ENCODE measurements at regions not wholly inside any gene's neighbourhood (a gene's known extent, or its start where the extent isn't known, plus 50 kb on each side); places are given as distances from the start of the nearest gene placed in this dataset.
"Not testable (repeated sequence)": the region's sequence is repeated elsewhere in the genome, so short reads cannot be mapped to it uniquely, and the experiment has no call there.

DNA sequence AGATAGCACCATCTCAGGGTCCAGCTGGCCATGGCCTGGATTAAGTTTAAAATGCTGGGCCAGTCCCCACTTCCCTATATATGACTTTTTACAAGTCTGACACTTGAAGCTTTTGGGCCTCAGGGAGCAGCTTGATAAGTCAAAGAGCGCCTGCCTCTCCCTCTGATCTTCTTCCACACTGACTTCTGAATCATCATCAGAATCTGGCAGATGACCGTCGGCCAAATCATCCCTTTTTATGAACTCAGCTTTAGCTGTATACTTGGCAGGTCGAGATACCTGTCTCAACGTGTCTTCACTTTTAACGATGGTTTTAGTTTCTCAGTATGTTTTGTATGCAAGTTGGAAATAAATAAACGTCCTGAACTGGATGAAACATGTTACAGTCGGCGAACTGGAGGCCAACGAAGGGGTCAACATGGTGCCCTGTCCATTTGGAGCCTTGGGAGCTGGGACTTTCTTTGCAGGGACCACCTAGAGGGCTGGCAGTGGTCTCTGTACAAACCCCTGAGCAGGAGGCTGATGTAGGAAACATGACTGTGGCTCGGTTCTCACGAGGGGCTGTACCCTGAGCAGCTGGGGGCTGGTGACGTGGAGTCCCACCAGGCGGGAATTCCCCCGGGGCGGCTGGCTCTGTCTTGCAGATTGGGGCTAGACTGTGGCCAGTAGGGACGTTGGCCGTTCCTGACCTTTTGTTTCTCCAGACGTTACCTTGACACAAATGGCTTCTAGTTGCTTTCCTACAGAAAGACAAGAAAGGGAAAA lies 153.8 kb upstream of the PRKX start:
- H3K27ac Mint-ChIP-seq; H3K9ac ChIP-seq (ENCODE audit: extremely low read depth, low read length, poor library complexity, severe bottlenecking); H3K4me1 Mint-ChIP-seq; H3K9me3 ChIP-seq (ENCODE audit: control insufficient read depth, low read length); DNase-seq; H3K36me3 Mint-ChIP-seq (ENCODE audit: low read depth); H3K4me3 Mint-ChIP-seq; H3K4me3 ChIP-seq (ENCODE audit: low read length); H3K27ac ChIP-seq (ENCODE audit: low read depth, low read length); H3K4me1 ChIP-seq (ENCODE audit: control insufficient read depth, insufficient read depth, low read length); H3K27me3 Mint-ChIP-seq (ENCODE audit: insufficient read depth); H3K36me3 ChIP-seq (ENCODE audit: control insufficient read depth, insufficient read depth, low read length); H3K9me3 Mint-ChIP-seq; H3K27me3 ChIP-seq (ENCODE audit: control insufficient read depth, insufficient read depth, low read length, poor library complexity, severe bottlenecking): not testable (repeated sequence)
- WGBS, 2 experiments (ENCODE audit: insufficient coverage in 1 of 2, insufficient read length in 1 of 2) = no CpG with 5 or more reads among the region's 19 CpGs

GRCh38 chrX:3858332-3858731 lies 144.9 kb upstream of the PRKX start:
- H3K9me3 Mint-ChIP-seq; H3K36me3 ChIP-seq (ENCODE audit: control insufficient read depth, insufficient read depth, low read length); H3K9me3 ChIP-seq (ENCODE audit: control insufficient read depth, low read length); H3K36me3 Mint-ChIP-seq (ENCODE audit: low read depth); H3K27ac ChIP-seq (ENCODE audit: low read depth, low read length); H3K27me3 ChIP-seq (ENCODE audit: control insufficient read depth, insufficient read depth, low read length, poor library complexity, severe bottlenecking); H3K4me1 Mint-ChIP-seq; DNase-seq; H3K4me1 ChIP-seq (ENCODE audit: control insufficient read depth, insufficient read depth, low read length); H3K4me3 Mint-ChIP-seq; H3K4me3 ChIP-seq (ENCODE audit: low read length); H3K27ac Mint-ChIP-seq; H3K27me3 Mint-ChIP-seq (ENCODE audit: insufficient read depth); H3K9ac ChIP-seq (ENCODE audit: extremely low read depth, low read length, poor library complexity, severe bottlenecking): not testable (repeated sequence)
- no CpG with 5 or more reads among the region's 4 CpGs for WGBS, 2 experiments (ENCODE audit: insufficient coverage in 1 of 2, insufficient read length in 1 of 2)

GRCh38 chrX:3843522-3844145 lies 130.2 kb upstream of the PRKX start:
- H3K27me3 ChIP-seq (ENCODE audit: control insufficient read depth, insufficient read depth, low read length, poor library complexity, severe bottlenecking); H3K9me3 Mint-ChIP-seq; DNase-seq; H3K27ac Mint-ChIP-seq; H3K4me1 Mint-ChIP-seq; H3K9ac ChIP-seq (ENCODE audit: extremely low read depth, low read length, poor library complexity, severe bottlenecking); H3K36me3 ChIP-seq (ENCODE audit: control insufficient read depth, insufficient read depth, low read length); H3K4me3 ChIP-seq (ENCODE audit: low read length); H3K4me1 ChIP-seq (ENCODE audit: control insufficient read depth, insufficient read depth, low read length); H3K36me3 Mint-ChIP-seq (ENCODE audit: low read depth); H3K27me3 Mint-ChIP-seq (ENCODE audit: insufficient read depth); H3K27ac ChIP-seq (ENCODE audit: low read depth, low read length); H3K9me3 ChIP-seq (ENCODE audit: control insufficient read depth, low read length): not testable (repeated sequence)
- WGBS, 2 experiments (ENCODE audit: insufficient coverage in 1 of 2, insufficient read length in 1 of 2) = no CpG with 5 or more reads among the region's 85 CpGs
- peak overlapping the region; percentile 49 for H3K4me3 Mint-ChIP-seq

DNA sequence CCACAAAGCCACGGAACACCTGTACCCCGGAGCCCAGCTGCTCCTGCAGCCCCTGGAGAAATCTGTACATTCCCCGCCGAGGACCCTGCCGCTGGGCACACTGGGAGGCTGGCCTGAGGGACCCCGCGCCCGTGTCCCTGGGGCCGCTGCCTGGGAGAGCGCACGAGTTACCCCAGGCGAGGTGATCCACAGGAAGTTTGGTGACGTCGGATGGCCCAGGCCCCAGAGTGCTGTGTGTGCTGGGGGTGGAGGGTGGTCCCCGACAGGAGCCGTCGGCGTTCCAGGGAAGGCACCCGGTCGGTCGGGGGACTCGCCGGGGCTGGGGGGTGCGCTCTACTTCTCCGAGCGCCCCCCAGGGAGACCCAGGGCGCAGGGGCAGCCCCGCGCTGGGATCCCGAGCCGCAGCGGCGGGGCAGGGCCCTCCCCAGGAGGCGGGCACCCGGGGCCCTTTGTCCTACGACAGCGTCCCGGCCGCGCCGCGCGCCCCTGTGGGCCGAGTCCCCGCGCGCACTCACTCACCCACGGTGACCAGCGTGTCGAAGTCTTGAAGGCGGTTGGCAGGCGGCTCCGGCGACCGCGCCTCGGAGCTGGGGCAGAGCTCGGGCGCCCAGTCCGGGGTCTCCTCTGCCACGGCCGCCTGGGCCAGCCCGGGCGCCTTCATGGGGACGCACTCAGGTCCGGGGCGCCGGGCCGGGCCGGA lies 129.5 kb upstream of the PRKX start:
- H3K27ac ChIP-seq (ENCODE audit: low read depth, low read length); H3K9me3 Mint-ChIP-seq; H3K27ac Mint-ChIP-seq; H3K36me3 Mint-ChIP-seq (ENCODE audit: low read depth); H3K4me1 ChIP-seq (ENCODE audit: control insufficient read depth, insufficient read depth, low read length); H3K9me3 ChIP-seq (ENCODE audit: control insufficient read depth, low read length); H3K36me3 ChIP-seq (ENCODE audit: control insufficient read depth, insufficient read depth, low read length); DNase-seq; H3K27me3 Mint-ChIP-seq (ENCODE audit: insufficient read depth); H3K4me3 ChIP-seq (ENCODE audit: low read length); H3K27me3 ChIP-seq (ENCODE audit: control insufficient read depth, insufficient read depth, low read length, poor library complexity, severe bottlenecking); H3K4me1 Mint-ChIP-seq: not testable (repeated sequence)
- peak overlapping the region; percentile 49 for H3K4me3 Mint-ChIP-seq
- H3K9ac ChIP-seq (ENCODE audit: extremely low read depth, low read length, poor library complexity, severe bottlenecking) = peak overlapping the region; percentile 38
- 0% methylated on average over 17 of the region's 70 CpGs; no CpG with 5 or more reads in 1 of the 2 experiments for WGBS, 2 experiments (ENCODE audit: insufficient coverage in 1 of 2, insufficient read length in 1 of 2)

GRCh38 chrX:3838754-3839153 lies 125.3 kb upstream of the PRKX start:
- not testable (repeated sequence) for H3K27me3 ChIP-seq (ENCODE audit: control insufficient read depth, insufficient read depth, low read length, poor library complexity, severe bottlenecking); H3K4me3 Mint-ChIP-seq; DNase-seq; H3K4me1 ChIP-seq (ENCODE audit: control insufficient read depth, insufficient read depth, low read length); H3K36me3 ChIP-seq (ENCODE audit: control insufficient read depth, insufficient read depth, low read length); H3K9ac ChIP-seq (ENCODE audit: extremely low read depth, low read length, poor library complexity, severe bottlenecking); H3K4me1 Mint-ChIP-seq; H3K27me3 Mint-ChIP-seq (ENCODE audit: insufficient read depth); H3K9me3 Mint-ChIP-seq; H3K27ac ChIP-seq (ENCODE audit: low read depth, low read length); H3K27ac Mint-ChIP-seq; H3K9me3 ChIP-seq (ENCODE audit: control insufficient read depth, low read length); H3K36me3 Mint-ChIP-seq (ENCODE audit: low read depth); H3K4me3 ChIP-seq (ENCODE audit: low read length)
- WGBS, 2 experiments (ENCODE audit: insufficient coverage in 1 of 2, insufficient read length in 1 of 2) = no CpG with 5 or more reads among the region's 24 CpGs

GRCh38 chrX:3837958-3838643 lies 124.7 kb upstream of the PRKX start:
- not testable (repeated sequence) for H3K9me3 ChIP-seq (ENCODE audit: control insufficient read depth, low read length); H3K36me3 Mint-ChIP-seq (ENCODE audit: low read depth); H3K27me3 ChIP-seq (ENCODE audit: control insufficient read depth, insufficient read depth, low read length, poor library complexity, severe bottlenecking); H3K36me3 ChIP-seq (ENCODE audit: control insufficient read depth, insufficient read depth, low read length); H3K4me3 Mint-ChIP-seq; H3K9me3 Mint-ChIP-seq; H3K9ac ChIP-seq (ENCODE audit: extremely low read depth, low read length, poor library complexity, severe bottlenecking); H3K27me3 Mint-ChIP-seq (ENCODE audit: insufficient read depth); H3K4me3 ChIP-seq (ENCODE audit: low read length); H3K4me1 ChIP-seq (ENCODE audit: control insufficient read depth, insufficient read depth, low read length); H3K4me1 Mint-ChIP-seq; H3K27ac Mint-ChIP-seq; H3K27ac ChIP-seq (ENCODE audit: low read depth, low read length); DNase-seq
- WGBS, 2 experiments (ENCODE audit: insufficient coverage in 1 of 2, insufficient read length in 1 of 2) = no CpG with 5 or more reads among the region's 58 CpGs
